DMS 273 treated with DMSO at 0.1 percent for 48 hours (cell line): ENCODE measurements at regions not wholly inside any gene's neighbourhood (a gene's known extent, or its start where the extent isn't known, plus 50 kb on each side); places are given as distances from the start of the nearest gene placed in this dataset.

Experiments used
- DNase-seq: peaks from one replicate; lab custom pipeline; 2025; lab: John Stamatoyannopoulos, UW

GRCh38 chr20:6831461-6831860 lies 64.0 kb downstream of the BMP2 start:
- DNase-seq: no peak

DNA sequence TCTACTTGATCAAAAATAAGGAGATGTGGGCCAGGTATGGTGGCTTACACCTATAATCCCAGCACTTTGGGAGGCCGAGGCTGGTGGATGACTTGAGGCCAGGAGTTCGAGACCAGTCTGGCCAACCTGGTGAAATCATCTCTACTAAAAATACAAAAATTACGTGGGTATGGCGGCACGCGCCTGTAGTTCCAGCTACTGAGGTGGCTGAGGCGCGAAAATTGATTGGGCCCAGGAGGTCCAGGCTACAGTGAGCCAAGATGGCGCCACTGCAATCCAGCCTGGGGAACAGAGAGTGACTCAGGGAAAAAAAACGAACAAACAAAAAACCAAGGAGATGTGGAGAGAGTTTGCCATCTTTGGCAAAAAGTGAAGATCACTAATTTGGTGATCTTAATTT lies 65.3 kb downstream of the BMP2 start:
- no peak for DNase-seq

DNA sequence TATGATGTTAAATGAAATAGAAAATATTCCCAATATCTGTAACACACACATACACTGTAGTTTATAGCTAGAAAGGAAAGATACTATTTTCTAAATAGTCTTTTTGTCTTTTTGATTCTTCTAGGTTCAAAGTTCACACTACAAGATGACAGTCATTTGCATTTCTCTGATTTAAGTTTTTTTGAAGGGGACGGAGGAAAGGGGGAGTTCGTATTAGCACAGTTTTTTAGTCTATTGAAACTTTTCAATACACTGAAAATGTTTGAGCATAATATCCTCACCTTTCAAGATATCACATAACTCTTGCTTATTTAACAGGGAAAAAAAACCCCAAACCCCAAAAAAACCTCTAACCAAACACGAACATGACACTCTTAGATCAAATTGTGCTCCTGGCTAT lies 68.1 kb downstream of the BMP2 start:
- DNase-seq: no peak

- DNase-seq: no peak
These were observed 69.4 kb downstream of the BMP2 start for GRCh38 chr20:6836821-6837374.

GRCh38 chr20:6837730-6838129 lies 70.2 kb downstream of the BMP2 start:
- DNase-seq: no peak

- DNase-seq: no peak
These were observed 70.8 kb downstream of the BMP2 start for GRCh38 chr20:6838181-6838826.

- no peak for DNase-seq
These were observed 73.6 kb downstream of the BMP2 start for GRCh38 chr20:6841128-6841527.

DNA sequence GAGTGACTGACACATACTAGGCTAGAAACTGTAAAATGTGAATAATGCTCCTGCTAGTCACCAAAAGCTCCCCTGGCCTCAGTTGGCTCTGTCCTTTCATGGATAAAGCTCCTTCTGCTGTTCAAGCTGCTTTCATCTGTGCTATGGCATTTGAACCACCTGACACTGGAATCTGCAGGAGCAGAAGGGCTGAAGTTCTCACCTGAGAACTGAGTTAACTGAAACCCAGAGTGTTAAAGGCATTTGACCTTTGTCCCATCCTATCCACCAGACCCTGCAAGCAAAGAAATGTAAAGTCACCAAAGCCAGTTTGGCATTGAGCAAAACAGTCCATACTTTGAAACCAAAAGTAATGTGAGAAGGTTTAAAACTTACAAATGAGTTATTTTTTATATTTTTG lies 77.7 kb downstream of the BMP2 start:
- DNase-seq: no peak

DNA sequence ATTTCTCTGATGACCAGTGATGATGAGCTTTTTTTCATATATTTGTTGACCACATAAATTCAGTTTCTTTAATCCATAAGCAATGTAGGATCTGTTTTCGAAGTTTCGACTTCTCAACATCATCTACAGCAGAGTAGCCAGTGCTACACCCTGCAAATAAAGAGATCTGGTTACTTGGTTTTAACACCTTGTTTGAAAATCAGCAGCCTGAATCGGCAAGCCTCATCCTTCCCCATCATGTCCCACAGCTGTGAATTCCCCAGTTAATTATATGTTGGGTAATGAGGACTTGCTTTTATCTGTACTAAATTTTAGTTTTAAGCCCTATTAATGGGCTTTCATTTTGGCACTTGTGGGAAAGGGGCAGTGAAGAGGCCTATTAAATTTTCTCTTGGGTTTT lies 80.6 kb downstream of the BMP2 start:
- DNase-seq: no peak

DNA sequence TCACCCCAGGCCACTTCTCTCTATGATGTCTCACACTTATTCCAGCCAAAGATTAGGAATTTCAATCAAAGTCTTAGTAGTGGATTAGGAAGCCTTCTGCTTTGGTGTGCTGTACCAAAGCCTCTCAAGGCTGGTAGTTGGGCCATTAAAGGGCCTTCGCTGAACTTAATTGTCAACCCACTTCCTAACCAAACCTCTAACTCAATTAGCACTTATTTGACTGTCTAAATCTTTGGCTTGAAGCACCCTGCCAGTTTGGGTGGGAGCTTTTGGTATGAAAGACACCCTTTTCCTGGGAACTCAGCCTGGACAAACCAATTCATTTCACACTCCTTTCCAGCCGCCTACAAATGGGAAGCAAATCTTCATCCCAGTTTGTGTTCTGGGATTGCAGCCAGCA lies 81.5 kb downstream of the BMP2 start:
- DNase-seq: no peak

DNA sequence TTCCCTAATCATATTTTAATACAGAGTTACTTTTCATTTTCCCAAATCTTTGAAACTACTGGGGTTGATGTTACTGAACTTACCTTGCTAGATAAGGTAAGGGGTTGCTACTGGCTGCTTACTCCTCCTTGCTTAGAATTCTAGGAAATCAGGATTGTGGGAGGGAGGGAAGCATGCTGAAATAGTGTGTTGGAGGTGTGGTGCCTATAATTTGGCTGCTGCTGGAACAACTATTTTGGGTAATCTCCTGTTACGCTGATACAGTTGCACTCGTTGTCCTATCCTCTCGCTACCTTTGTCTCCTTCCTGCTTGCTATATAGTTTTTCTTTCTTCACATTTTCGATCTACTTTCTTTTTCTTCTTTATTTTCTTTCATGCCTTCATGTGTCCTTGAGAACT lies 83.7 kb downstream of the BMP2 start:
- DNase-seq: no peak

- no peak for DNase-seq
These were observed 85.0 kb downstream of the BMP2 start for GRCh38 chr20:6852478-6852877.

DNA sequence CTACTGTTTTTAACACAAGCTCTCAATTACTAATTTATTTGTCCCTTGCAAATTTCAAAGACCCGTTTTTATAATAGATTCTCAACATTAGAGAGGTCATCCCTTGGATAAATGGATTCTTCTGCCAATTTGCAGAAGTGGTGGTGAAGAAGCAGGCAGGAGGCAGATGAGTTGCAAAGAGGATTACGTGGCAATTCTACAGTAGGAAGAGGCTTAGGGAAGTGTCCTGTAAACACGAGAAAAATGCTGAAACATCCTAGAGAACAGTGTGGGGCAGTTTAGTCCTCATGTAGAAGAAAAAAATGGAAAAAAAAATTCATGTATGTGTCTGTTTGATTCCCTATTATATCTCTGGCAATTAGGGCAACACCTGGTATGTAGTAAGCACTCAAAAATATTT lies 87.6 kb downstream of the BMP2 start:
- DNase-seq: no peak

DNA sequence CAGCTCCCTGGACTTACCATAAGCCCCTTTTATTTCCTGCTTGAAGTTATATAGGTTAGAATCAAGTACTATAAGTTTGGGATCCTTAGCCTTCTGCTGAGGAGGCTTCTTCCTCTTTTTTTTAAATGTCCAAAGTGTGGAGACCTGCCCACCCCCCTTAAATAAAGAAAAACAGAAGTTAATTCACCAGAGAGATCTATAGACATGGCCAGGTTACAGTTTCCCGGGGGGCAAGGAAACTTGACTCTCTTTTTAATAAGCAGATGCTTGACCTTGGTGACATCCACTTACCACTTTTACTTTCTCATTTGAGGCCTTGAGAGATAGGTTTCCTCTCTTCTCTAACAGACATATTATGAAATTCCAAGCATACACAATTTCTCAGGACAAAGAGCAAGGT lies 88.3 kb downstream of the BMP2 start:
- no peak for DNase-seq

GRCh38 chr20:6857927-6858326 lies 90.4 kb downstream of the BMP2 start:
- DNase-seq: no peak

GRCh38 chr20:6863355-6863754 lies 95.9 kb downstream of the BMP2 start:
- DNase-seq: no peak

GRCh38 chr20:6863798-6864201 lies 96.3 kb downstream of the BMP2 start:
- no peak for DNase-seq

DNA sequence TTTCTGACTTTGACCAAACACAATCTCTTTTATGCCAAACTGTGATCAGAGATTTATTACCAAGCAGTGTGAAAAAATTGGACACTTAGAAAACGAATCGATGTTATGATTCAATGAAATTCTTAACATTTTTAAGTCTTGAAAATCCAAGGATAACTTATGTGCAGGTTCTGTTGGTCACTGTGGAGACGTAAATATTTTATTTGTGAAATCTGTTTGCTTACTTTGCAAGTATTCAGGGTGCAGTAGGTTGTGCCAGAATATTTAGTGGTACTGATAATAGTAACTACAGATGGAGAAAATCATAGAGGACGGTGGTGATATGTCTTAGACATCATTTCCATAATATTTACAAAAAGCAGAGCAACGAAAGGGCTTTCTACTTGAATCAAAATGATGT lies 97.3 kb downstream of the BMP2 start:
- no peak for DNase-seq

- DNase-seq: no peak
These were observed 99.3 kb downstream of the BMP2 start for GRCh38 chr20:6866741-6867140.

DNA sequence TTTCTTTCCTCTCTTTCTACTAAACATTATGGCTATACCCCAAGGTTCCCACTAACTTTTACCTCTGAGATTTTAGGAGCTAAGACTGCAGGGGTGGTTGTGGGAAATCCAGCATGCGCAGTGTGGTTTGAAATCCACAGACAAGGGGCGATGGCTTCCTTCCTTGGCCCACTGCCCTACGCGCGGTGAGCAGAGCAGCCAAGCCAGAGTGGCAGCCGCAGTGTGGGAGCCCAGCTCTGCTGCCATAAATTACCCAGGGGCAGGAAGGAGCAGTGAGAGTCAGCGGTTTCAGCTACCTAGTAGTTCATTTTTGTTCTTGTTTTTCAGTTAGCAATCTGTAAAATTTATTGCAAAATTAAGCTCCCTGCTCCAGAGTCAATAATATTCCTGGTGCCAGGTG lies 101.4 kb downstream of the BMP2 start:
- DNase-seq: no peak

DNA sequence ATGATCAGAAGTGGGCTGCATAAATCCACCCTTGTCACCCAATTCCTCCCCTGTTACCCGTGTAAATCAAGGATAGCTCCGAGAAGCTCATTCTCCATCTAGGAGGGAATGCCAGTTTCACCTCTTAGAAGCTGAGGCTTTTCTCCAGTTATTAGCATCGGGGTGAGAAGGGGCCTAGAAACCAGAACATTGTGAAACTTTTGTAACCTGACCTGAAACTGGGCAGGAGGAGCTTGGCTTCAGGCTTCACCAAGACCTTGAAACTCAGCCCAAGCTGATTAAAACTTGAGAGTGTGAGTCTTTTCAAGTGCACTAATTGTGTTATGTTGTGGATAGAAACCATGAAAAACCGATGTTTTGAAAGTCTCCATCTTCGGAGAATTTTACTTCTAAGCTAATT lies 103.1 kb downstream of the BMP2 start:
- DNase-seq: no peak

GRCh38 chr20:6877633-6878032 lies 110.1 kb downstream of the BMP2 start:
- DNase-seq: no peak

GRCh38 chr20:6882561-6883291 lies 115.2 kb downstream of the BMP2 start:
- DNase-seq: no peak

DNA sequence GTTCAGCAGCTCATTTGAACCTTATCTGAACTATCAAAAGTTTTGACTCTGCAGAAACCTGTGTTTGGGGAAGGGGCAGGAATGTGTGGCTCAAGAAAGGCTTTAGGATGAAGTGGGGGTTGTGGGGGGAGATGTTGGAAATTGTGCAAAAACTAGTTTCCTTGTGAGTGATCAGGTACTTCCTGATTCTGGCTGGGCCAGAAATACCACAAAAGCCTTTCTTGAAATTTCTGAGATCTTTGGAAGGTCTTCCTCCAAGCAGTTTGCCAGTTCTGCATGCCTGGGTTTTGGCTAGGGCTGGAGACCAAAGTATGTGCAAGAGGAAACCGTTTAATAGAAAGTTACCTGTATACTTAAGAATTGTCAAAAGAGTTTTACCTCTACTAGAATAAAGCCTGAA lies 116.6 kb downstream of the BMP2 start:
- no peak for DNase-seq
